H9 (cell line): ENCODE measurements at regions not wholly inside any gene's neighbourhood (a gene's known extent, or its start where the extent isn't known, plus 50 kb on each side); places are given as distances from the start of the nearest gene placed in this dataset.

Experiments
- DNase-seq: peaks from one replicate; pipeline ENCODE4 v3.0.0-alpha.2; 2017
- H2AFZ ChIP-seq: one replicate; pipeline ENCODE4 v1.6.1; 2013; ENCODE audit warnings: mild to moderate bottlenecking, low read length, control low read depth, moderate library complexity
- H2AK5ac ChIP-seq: 2 replicates; pipeline ENCODE4 v1.6.1; 2013; ENCODE audit warnings: low read length, control low read depth, mixed read lengths; ENCODE audit not compliant: insufficient read length
- H2BK120ac ChIP-seq: one replicate; pipeline ENCODE4 v1.6.1; 2013; ENCODE audit warnings: low read depth, mild to moderate bottlenecking, low read length, control low read depth, inconsistent platforms; ENCODE audit not compliant: poor library complexity, severe bottlenecking
- H2BK12ac ChIP-seq: 2 replicates; pipeline ENCODE4 v1.6.1; 2013; ENCODE audit warnings: low read length, control low read depth, mixed read lengths, low read depth; ENCODE audit not compliant: insufficient read length
- H2BK15ac ChIP-seq: 2 replicates; pipeline ENCODE4 v1.6.1; 2013; ENCODE audit warnings: low read depth, low read length, control low read depth
- H2BK20ac ChIP-seq: one replicate; pipeline ENCODE4 v1.6.1; 2013; ENCODE audit warnings: low read depth, mild to moderate bottlenecking, low read length, control low read depth, inconsistent platforms; ENCODE audit not compliant: poor library complexity, severe bottlenecking
- H2BK5ac ChIP-seq: 2 replicates; pipeline ENCODE4 v1.6.1; 2013; ENCODE audit warnings: low read length, control low read depth, mixed read lengths; ENCODE audit not compliant: insufficient read length
- H3K14ac ChIP-seq: 2 replicates; pipeline ENCODE4 v1.6.1; 2013; ENCODE audit warnings: low read length, control low read depth; ENCODE audit not compliant: insufficient read depth
- H3K18ac ChIP-seq: 2 replicates; pipeline ENCODE4 v1.6.1; 2013; ENCODE audit warnings: low read depth, mild to moderate bottlenecking, mixed read lengths, low read length, control low read depth; ENCODE audit not compliant: insufficient read length
- H3K23ac ChIP-seq: 2 replicates; pipeline ENCODE4 v1.6.1; 2013; ENCODE audit warnings: low read length, control low read depth, mixed read lengths, low read depth; ENCODE audit not compliant: insufficient read length
- H3K23me2 ChIP-seq: 2 replicates; pipeline ENCODE4 v1.6.1; 2013; ENCODE audit warnings: low read depth, mild to moderate bottlenecking, mixed read lengths, low read length, control low read depth; ENCODE audit not compliant: insufficient read length, poor library complexity, severe bottlenecking
- H3K27ac ChIP-seq: 2 replicates; pipeline ENCODE4 v1.5.1; 2013; ENCODE audit warnings: low read length, control low read depth, mixed read lengths, low read depth; ENCODE audit not compliant: insufficient read length
- H3K27me3 ChIP-seq: 2 replicates; pipeline ENCODE4 v1.6.1; 2013; ENCODE audit warnings: low read length, control low read depth, inconsistent platforms; ENCODE audit not compliant: insufficient read depth
- H3K4ac ChIP-seq: 2 replicates; pipeline ENCODE4 v1.6.1; 2013; ENCODE audit warnings: low read depth, mild to moderate bottlenecking, control low read depth, inconsistent platforms, low read length, moderate library complexity
- H3K4me1 ChIP-seq: 2 replicates; pipeline ENCODE4 v1.6.1; 2013; ENCODE audit warnings: low read length, control low read depth, inconsistent platforms; ENCODE audit not compliant: insufficient read depth
- H3K4me2 ChIP-seq: 2 replicates; pipeline ENCODE4 v1.6.1; 2013; ENCODE audit warnings: low read length, control low read depth, mixed read lengths; ENCODE audit not compliant: insufficient read length, insufficient read depth
- H3K56ac ChIP-seq: 2 replicates; pipeline ENCODE4 v1.6.1; 2013; ENCODE audit warnings: low read depth, mild to moderate bottlenecking, mixed read lengths, low read length, control low read depth; ENCODE audit not compliant: insufficient read length
- H3K79me1 ChIP-seq: 2 replicates; pipeline ENCODE4 v1.6.1; 2013; ENCODE audit warnings: low read depth, mild to moderate bottlenecking, moderate library complexity, low read length, control low read depth, inconsistent platforms; ENCODE audit not compliant: insufficient read depth, poor library complexity, severe bottlenecking
- H3K79me2 ChIP-seq: 2 replicates; pipeline ENCODE4 v1.6.1; 2013; ENCODE audit warnings: low read length, control low read depth, inconsistent platforms; ENCODE audit not compliant: insufficient read depth
- H3K9ac ChIP-seq: 2 replicates; pipeline ENCODE4 v1.6.1; 2013; ENCODE audit warnings: low read length, control low read depth, mixed read lengths; ENCODE audit not compliant: insufficient read length; ENCODE audit errors: extremely low read depth
- H3K9me3 ChIP-seq: one replicate; pipeline ENCODE4 v1.6.1; 2013; ENCODE audit warnings: low read depth, low read length, inconsistent platforms; ENCODE audit not compliant: control insufficient read depth
- H3T11ph ChIP-seq: one replicate; pipeline ENCODE4 v1.6.1; 2013; ENCODE audit warnings: mild to moderate bottlenecking, low read length, control low read depth, inconsistent platforms
- H4K20me1 ChIP-seq: one replicate; pipeline ENCODE4 v1.6.1; 2013; ENCODE audit not compliant: control insufficient read depth, insufficient read length, insufficient read depth
- H4K5ac ChIP-seq: 2 replicates; pipeline ENCODE4 v1.6.1; 2013; ENCODE audit warnings: low read depth, mild to moderate bottlenecking, mixed read lengths, low read length, control low read depth; ENCODE audit not compliant: insufficient read length
- H4K8ac ChIP-seq: replicated peaks from 2 replicates; pipeline ENCODE4 v1.6.1; 2013; ENCODE audit warnings: low read length, control low read depth, mixed read lengths, low read depth; ENCODE audit not compliant: insufficient read length
- H4K91ac ChIP-seq: 2 replicates; pipeline ENCODE4 v1.6.1; 2013; ENCODE audit warnings: low read depth, mild to moderate bottlenecking, moderate library complexity, mixed read lengths, low read length, control low read depth; ENCODE audit not compliant: insufficient read length
- H3K27ac Mint-ChIP-seq, 3 experiments: 2 replicates in 2 of 3; 3 replicates in 1 of 3; pipeline ENCODE4 v1.8.0; 2020 to 2021; ENCODE audit warnings: mixed read lengths in 3 of 3, mild to moderate bottlenecking in 1 of 3, moderate library complexity in 1 of 3
- H3K27me3 Mint-ChIP-seq: 2 replicates; pipeline ENCODE4 v1.8.0; 2021; ENCODE audit warnings: low read depth, mild to moderate bottlenecking, moderate library complexity, mixed read lengths
- H3K36me3 Mint-ChIP-seq, 3 experiments: 2 replicates in 2 of 3; 3 replicates in 1 of 3; pipeline ENCODE4 v1.8.0; 2020 to 2021; ENCODE audit warnings: low read depth in 3 of 3, mixed read lengths in 3 of 3; ENCODE audit not compliant: insufficient read depth in 1 of 3
- H3K4me1 Mint-ChIP-seq, 2 experiments: 2 replicates each; pipeline ENCODE4 v1.8.0; 2020; ENCODE audit warnings: mixed read lengths in 2 of 2
- H3K4me3 Mint-ChIP-seq, 2 experiments: 2 replicates in 1 of 2; 3 replicates in 1 of 2; pipeline ENCODE4 v1.8.0; 2020 to 2021; ENCODE audit warnings: mild to moderate bottlenecking in 2 of 2, mixed read lengths in 2 of 2, moderate library complexity in 1 of 2
- H3K9me3 Mint-ChIP-seq, 2 experiments: 2 replicates in 1 of 2; 3 replicates in 1 of 2; pipeline ENCODE4 v1.8.0; 2020; ENCODE audit warnings: mild to moderate bottlenecking in 2 of 2, mixed read lengths in 2 of 2, moderate library complexity in 1 of 2
- CTCF ChIP-seq: fragments of 200-600 bp; sonication (generic); conservative IDR thresholded peaks from 3 replicates; pipeline ENCODE4 v1.8.0; 2021; ENCODE audit warnings: antibody characterized with exemption, mild to moderate bottlenecking
- WGBS: extraction: QIAGEN DNeasy Blood & Tissue Kit; methylation state at CpG from one replicate; pipeline ENCODE4 v1.1.7; 2013; ENCODE audit warnings: missing lambda C conversion rate, low lambda C conversion rate, mixed read lengths; ENCODE audit not compliant: insufficient read length; ENCODE audit errors: extremely low coverage; 5-methylcytosine and 5-hydroxymethylcytosine counted together

- Histone ChIP-seq H4K20me1 (no peaks in the 10 kb centered on the region), H3K14ac (no peak overlapping the region), H3K23me2 (no peaks in the 10 kb centered on the region), H3K79me1 (no peaks in the 10 kb centered on the region), H3K4ac (no peak overlapping the region), H3K9me3 (no peaks in the 10 kb centered on the region), H3K4me2 (no peak overlapping the region), H3K56ac (no peak overlapping the region), H3K27ac (no peak overlapping the region), H2BK15ac (no peak overlapping the region), H3K27me3 (no peaks in the 10 kb centered on the region), H4K8ac (no peak overlapping the region), H4K5ac (no peak overlapping the region), H3K4me1 (no peaks in the 10 kb centered on the region), H2BK12ac (no peak overlapping the region), H2AFZ (no peak overlapping the region), H3K23ac (no peak overlapping the region), H3T11ph (no peak overlapping the region), H3K9ac (no peak overlapping the region), H2BK120ac (no peak overlapping the region), H2AK5ac (no peak overlapping the region), H3K79me2 (no peaks in the 10 kb centered on the region), H2BK5ac (no peak overlapping the region), H3K18ac (no peak overlapping the region), H2BK20ac (no peak overlapping the region), H4K91ac (no peak overlapping the region)
- WGBS, result no CpG with 5 or more reads among the region's 4 CpGs
- no peak for TF ChIP-seq CTCF
- Mint-ChIP-seq H3K27me3 (no peaks in the 10 kb centered on the region), H3K36me3 (no peaks in the 10 kb centered on the region), H3K4me1 (no peaks in the 10 kb centered on the region), H3K4me3 (no peak overlapping the region), H3K27ac (no peak overlapping the region), H3K9me3 (no peaks in the 10 kb centered on the region)
- DNase-seq, result no peak
Observed at GRCh38 chr5:20486826-20487225, 498.8 kb upstream of the CDH18 start.
